GM12892 (cell line): ENCODE measurements at regions not wholly inside any gene's neighbourhood (a gene's known extent, or its start where the extent isn't known, plus 50 kb on each side); places are given as distances from the start of the nearest gene placed in this dataset.

Experiments
- POLR2A ChIP-seq: IDR thresholded peaks from 2 replicates; pipeline ENCODE4 v1.6.1; 2011; ENCODE audit warnings: low read depth, low read length, control low read depth
- POLR2AphosphoS5 ChIP-seq: IDR thresholded peaks from 2 replicates; pipeline ENCODE4 v1.6.1; 2011; ENCODE audit warnings: low read depth, low read length, control low read depth
- TAF1 ChIP-seq: IDR thresholded peaks from 2 replicates; pipeline ENCODE4 v1.6.1; 2011; ENCODE audit warnings: low read depth, mild to moderate bottlenecking, control low read depth, low read length, borderline replicate concordance

DNA sequence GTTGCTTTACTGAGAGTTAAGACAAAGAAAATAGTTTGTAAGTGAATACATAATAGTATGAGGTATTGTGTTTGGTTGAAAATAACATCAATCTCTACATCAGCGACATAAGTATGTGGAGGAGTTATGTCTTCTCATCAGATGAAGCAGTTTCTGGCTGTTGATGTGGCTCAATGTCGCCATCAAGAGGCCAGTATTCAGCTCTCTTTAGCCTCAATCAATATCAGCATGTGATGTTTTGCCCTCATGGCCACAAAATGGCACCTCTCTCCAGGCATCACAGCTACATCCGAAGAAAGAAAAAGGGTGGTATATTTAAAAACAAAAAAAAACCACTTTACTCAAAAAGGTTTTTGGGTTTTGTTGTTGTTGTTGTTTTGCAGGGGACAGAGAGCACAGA lies 302.3 kb upstream of the TMEM132C start:
- TF ChIP-seq POLR2A (no peak), POLR2AphosphoS5 (no peak), TAF1 (no peak)
